NCI-H2081 (cell line): ENCODE measurements at regions not wholly inside any gene's neighbourhood (a gene's known extent, or its start where the extent isn't known, plus 50 kb on each side); places are given as distances from the start of the nearest gene placed in this dataset.
"Not testable (repeated sequence)": the region's sequence is repeated elsewhere in the genome, so short reads cannot be mapped to it uniquely, and the experiment has no call there.

Experiments used
- DNase-seq, 2 experiments: peaks; one replicate each; lab custom pipeline; 2025; lab: John Stamatoyannopoulos, UW

GRCh38 chr1:43108080-43108479 lies 64.0 kb downstream of the EBNA1BP2 start:
- DNase-seq = no peak

DNA sequence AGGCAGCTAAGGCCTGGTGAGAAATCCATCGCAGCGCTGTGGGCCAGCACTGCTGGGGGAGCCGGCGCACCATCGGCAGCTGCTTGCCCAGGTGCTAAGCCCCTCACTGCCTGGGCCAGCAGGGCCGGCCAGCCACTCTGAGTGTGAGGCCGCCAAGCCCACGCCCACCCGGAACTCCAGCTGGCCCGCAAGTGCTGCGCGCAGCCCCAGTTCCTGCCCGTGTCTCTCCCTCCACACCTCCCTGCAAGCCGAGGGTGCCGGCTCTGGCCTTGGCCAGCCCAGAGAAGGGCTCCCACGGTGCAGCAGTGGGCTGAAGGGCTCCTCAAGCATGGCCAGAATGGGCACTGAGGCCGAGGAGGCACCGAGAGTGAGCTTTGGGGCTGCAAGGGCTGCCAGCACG lies 64.4 kb downstream of the EBNA1BP2 start:
- DNase-seq = no peak

DNA sequence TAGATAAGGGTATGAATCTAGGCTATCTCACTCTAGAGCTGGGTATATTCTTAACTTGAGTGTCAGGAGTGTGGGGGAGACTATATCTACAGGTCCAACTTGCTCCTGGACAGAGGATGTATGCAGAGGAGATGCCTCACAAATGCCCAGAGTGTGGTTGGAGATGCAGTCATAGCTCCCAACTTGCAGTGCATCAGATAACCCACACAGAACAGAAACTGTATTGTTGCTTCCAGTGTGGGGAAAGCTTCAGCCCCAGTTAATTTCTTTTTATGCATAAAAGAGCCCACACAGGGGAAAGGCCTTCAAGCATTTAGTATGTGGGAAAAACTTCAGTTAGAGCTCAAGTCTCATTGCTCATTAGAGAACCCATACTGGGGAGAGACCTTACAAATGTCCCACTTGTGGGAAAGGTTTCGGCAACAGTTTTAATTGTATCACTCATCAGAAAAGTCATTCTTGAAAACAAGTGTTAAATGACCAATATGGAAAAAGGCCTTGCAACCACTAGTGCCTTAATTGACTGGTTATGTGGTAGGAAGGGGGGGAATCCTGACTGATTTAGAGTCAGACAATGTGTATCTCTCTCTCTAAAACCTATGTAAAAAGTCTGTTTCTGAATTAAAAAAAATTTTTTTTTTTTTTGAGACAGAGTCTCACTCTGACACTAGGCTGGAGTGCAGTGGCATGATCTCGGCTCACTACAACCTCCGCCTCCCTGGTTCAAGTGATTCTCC lies 67.9 kb downstream of the EBNA1BP2 start:
- DNase-seq = no peak

DNA sequence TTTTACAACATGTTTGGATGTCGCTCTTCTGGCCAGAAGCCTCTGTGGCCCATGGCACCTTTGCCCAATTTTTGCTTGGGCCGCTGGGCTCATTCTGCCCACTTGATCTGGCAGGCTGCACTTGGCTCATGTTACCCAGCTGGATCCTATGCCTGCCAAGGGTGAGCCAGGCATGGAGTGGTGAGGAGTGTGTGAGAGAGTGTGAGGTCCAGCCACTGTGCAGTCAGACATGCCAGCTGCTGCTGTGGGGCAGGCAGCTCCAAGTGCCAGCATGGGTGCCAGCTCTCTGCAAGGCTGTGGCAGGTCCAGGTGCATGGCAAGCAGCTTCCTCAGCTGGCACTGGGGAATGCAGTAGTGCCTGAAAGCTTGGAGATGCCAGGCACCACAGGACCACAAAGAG lies 71.0 kb downstream of the EBNA1BP2 start:
- DNase-seq = no peak

- DNase-seq = no peak
These were observed 73.9 kb downstream of the EBNA1BP2 start for GRCh38 chr1:43098200-43098599.

DNA sequence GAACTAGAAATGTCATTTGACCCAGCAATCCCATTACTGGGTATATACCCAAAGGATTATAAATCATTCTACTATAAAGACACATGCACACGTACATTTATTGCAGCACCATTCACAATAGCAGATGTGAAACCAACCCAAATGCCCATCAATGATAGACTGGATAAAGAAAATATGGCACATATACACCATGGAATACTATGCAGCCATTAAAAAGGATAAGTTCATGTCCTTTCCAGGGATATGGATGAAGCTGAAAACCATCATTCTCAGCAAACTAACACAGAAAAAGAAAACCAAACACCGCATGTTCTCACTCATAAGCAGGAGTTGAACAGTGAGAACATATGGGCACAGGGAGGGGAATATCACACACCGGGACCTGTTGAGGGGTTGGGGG lies 75.6 kb downstream of the EBNA1BP2 start:
- not testable (repeated sequence) for DNase-seq

DNA sequence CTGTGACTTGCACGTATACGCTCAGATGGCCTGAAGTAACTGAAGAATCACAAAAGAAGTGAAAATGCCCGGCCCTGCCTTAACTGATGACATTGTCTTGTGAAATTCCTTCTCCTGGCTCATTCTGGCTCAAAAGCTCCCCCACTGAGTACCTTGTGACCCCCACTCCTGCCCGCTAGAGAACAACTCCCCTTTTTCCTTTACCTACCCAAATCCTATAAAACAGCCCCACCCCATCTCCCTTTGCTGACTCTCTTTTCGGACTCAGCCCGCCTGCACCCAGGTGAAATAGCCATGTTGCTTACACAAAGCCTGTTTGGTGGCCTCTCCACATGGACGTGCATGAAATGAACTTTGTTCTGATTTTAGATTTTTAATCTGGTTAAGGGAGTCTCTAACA lies 81.3 kb downstream of the EBNA1BP2 start:
- not testable (repeated sequence) for DNase-seq

DNA sequence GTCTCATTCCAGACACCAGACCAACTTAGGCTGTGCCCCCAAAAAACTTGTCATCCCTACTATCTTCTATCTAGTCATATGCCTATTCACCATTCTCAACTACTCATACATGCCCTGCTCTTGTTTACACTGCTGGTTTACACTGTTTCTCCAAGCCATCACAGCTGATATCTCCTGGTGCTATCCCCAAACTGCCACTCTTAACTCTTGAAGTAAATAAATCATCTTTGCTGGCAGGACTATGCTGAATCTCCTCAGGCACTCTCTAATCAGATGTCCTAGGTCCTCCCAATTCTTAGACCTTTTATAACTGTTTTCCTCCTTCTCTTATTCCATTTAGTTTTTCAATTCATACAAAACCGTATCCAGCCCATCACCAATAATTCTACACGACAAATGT lies 81.9 kb downstream of the EBNA1BP2 start:
- not testable (repeated sequence) for DNase-seq

GRCh38 chr1:43083375-43083891 lies 88.7 kb downstream of the EBNA1BP2 start:
- no peak for DNase-seq

- no peak for DNase-seq
These were observed 89.3 kb downstream of the EBNA1BP2 start for GRCh38 chr1:43082740-43083139.

- no peak for DNase-seq
These were observed 94.8 kb downstream of the EBNA1BP2 start for GRCh38 chr1:43077273-43077672.

DNA sequence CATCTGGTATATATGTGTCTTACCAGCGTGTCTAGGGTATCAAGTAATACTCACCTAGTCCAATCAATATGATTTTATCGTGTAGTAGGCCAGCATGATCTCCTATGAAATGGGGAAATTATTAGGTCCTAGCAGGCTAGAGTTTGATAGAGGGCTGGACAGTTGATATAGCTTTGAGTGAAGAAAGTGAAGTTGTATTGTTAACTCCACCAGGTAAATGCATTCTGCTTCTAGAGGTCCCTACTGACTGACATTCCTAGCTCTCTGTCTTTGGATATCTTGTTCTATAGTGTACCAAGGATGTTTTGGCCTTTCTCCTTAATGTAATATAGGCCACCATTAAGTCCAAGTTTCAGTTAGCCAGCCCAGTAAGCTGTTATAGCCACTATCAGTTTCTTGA lies 97.4 kb downstream of the EBNA1BP2 start:
- no peak for DNase-seq

GRCh38 chr1:43074244-43074643 lies 97.8 kb downstream of the EBNA1BP2 start:
- DNase-seq = peak; percentile 8 to 36

- peak; percentile 80 to 86 for DNase-seq
These were observed 98.4 kb downstream of the EBNA1BP2 start for GRCh38 chr1:43073490-43074230.

DNA sequence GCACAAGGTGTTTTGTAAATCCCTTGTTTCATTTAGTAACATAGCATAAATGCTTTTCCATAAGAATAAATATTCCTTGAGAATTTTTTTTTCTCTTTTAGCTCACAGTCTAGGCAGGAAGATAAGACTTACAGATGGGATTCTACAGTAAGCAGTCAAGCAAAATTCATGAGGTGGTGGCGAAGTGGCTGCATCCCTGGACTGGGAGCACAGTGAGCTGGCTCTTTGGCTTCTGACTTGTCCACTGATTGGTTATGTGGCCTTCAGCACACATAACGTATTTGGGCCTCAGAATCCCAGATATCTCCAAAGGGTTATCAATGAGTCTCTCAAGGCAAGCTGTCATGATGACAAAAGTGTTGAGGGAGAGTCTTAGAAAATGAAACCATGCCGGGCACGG lies 99.8 kb downstream of the EBNA1BP2 start:
- DNase-seq = no peak

- DNase-seq = no peak
These were observed 100.8 kb downstream of the EBNA1BP2 start for GRCh38 chr1:43071241-43071640.

DNA sequence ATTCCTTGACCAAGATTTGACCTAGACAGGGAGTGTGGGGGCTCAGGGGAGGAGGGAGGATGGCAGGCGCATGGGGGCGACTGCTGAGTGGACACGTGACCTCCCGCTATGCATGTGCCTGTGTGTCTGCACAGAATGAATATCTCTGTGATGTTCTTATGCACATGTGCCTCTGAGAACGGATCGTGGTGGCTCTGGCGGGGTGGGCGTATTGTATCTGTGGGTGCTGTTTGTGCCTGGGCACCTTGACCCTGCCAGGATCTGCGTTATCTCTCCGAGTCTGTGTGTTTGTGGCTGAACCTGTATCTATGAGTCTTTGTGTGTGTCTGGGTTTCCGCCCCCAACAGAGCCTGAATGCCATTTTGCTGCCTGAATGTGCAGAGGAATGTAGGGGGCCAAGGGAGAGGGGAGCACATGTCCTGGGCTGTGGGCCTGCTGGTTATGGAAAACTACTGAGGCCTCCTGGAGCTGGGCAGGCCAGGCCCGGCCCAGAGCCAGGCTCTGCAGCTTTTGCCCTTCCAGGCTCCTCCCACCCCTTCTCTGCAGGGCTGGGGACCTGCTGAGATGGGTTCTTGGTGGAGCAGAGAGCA lies 102.5 kb downstream of the EBNA1BP2 start:
- no peak for DNase-seq

GRCh38 chr1:43068911-43069310 lies 103.2 kb downstream of the EBNA1BP2 start:
- no peak for DNase-seq

- no peak for DNase-seq
These were observed 103.9 kb downstream of the EBNA1BP2 start for GRCh38 chr1:43067977-43068751.

GRCh38 chr1:43067233-43067745 lies 104.8 kb downstream of the EBNA1BP2 start:
- no peak for DNase-seq

DNA sequence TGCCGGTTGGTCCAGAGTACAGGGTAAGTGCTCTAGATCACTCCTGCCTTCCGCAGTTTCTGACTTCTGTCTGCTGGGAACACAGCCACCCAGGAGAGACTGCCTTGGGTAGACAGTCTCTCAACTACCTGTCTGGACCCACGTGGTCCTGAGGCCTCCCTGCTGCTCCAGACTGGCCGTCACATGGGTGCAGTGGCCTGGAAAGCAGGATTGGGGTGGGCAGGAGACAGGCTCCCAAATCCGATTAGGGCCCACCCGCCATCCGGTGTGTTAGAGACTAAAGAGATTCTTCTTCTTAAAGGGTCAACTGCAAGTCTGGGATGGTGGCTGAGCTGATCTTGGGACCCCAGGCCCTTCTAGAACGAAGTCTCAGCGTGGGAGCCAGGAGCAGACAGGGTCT lies 105.5 kb downstream of the EBNA1BP2 start:
- DNase-seq = no peak
